22Rv1 (cell line): ENCODE measurements at regions not wholly inside any gene's neighbourhood (a gene's known extent, or its start where the extent isn't known, plus 50 kb on each side); places are given as distances from the start of the nearest gene placed in this dataset.

Experiments
- H3K27ac ChIP-seq: fragments of 450-650 bp; 2 replicates; pipeline ENCODE4 v1.5.1; 2017
- ZFX ChIP-seq: fragments of 450-650 bp; IDR thresholded peaks from 2 replicates; pipeline ENCODE4 v1.6.1; 2017; ENCODE audit warnings: antibody characterized with exemption, borderline replicate concordance
- TF ChIP-seq, protein P1 (sequence below): fragments of 450-650 bp; IDR thresholded peaks from 2 replicates; pipeline ENCODE4 v1.5.1; 2017; ENCODE audit warnings: mild to moderate bottlenecking

DNA sequence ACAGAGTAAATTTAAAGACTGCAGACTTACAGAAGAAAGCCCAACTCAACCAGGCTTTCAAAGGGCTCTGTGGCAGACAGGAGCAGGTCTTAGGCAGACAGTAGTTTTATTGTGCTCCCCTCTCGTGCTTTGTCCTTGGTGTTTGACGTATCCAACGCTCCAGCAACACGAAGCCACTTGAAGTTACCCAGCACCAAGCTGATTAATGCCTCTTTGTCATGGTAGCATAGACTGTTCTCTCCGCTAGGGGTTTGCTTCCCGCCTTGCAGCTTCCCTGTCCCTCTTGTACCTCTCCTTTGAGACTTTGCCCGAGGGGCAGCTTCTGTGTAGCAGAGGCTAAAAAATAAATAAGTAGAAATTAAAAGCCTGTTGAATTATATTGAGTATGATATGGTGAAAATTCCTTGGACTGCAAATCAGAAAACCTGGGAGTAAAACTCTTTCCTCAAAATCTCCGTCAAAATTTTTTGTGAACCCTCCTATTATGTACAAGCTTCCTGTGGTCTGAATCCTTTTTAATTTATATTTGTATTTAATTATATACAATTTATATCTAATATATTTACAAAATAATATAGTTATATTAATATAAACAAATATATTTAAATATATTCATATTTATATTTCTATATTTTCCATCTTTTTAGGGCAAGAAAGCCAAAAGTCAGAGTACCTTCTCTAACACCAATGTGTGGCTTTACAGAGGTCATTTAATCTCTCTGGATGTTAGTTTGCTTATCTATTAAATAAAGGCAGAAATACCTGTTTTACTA lies 405.4 kb downstream of the DMAC1 start:
- no peak overlapping the region for H3K27ac ChIP-seq
- no peak for TF ChIP-seq ZFX
- TF ChIP-seq, protein P1, sequence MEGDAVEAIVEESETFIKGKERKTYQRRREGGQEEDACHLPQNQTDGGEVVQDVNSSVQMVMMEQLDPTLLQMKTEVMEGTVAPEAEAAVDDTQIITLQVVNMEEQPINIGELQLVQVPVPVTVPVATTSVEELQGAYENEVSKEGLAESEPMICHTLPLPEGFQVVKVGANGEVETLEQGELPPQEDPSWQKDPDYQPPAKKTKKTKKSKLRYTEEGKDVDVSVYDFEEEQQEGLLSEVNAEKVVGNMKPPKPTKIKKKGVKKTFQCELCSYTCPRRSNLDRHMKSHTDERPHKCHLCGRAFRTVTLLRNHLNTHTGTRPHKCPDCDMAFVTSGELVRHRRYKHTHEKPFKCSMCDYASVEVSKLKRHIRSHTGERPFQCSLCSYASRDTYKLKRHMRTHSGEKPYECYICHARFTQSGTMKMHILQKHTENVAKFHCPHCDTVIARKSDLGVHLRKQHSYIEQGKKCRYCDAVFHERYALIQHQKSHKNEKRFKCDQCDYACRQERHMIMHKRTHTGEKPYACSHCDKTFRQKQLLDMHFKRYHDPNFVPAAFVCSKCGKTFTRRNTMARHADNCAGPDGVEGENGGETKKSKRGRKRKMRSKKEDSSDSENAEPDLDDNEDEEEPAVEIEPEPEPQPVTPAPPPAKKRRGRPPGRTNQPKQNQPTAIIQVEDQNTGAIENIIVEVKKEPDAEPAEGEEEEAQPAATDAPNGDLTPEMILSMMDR: no peak

DNA sequence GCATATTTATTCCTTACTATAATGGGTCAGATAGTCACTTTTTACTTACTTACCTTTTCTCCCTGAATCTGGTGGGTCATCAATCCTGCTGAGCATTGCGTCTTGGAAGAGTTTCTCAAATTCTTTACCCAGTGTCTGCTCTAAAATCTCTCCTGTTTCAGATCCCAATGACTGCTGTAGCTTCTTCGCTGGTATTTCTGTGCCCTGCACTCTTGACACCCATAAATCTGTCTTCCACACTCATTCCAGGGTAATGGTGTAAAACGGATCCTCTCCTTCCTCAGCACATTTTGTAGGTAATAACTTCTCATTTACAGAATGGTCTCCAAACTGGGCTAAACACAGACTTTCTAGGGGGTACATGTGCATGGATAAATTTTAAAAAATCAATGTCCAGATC lies 407.4 kb downstream of the DMAC1 start:
- no peak overlapping the region for H3K27ac ChIP-seq
- TF ChIP-seq, protein P1: no peak
- no peak for TF ChIP-seq ZFX

DNA sequence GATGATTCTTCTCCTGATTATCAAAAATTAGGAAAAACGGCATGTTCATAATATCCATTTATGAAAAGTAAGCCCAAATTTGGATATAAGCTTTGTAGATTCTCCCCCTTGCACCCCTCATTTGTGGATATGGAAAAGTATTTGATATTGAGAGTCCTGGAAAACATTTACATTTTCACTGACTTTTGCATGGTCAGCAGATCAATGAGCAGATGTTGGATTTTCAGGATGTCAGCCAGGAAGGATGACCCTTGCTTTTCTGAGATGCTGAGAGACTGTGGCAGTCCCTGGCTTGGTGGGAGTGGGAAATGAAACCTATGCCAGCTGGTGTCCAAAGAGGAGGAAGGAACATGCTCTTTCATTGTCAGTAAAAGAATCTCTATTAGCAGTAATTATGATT lies 410.8 kb downstream of the DMAC1 start:
- TF ChIP-seq, protein P1: no peak
- TF ChIP-seq ZFX: no peak
- no peak overlapping the region for H3K27ac ChIP-seq

DNA sequence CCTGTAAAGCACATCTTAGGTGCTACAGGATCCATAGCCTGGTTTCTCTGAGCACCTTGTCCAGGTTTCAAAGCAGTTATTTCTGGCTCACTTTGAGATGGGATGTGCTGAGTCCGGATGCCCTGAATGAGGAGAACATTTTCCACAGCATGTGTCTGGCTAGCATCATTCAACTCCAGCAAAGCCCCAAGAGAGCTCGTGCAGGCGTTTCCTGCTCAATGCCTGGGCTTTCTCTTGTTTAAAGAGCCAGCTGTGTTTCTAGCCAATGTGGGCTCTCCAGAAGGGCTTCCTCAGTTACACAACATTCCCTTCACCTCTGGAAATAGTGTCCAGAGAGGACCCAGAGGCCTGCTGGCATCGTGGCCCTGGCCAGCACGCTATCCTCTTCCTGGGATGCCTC lies 411.7 kb downstream of the DMAC1 start:
- TF ChIP-seq, protein P1: no peak
- TF ChIP-seq ZFX: no peak
- H3K27ac ChIP-seq: no peak overlapping the region

DNA sequence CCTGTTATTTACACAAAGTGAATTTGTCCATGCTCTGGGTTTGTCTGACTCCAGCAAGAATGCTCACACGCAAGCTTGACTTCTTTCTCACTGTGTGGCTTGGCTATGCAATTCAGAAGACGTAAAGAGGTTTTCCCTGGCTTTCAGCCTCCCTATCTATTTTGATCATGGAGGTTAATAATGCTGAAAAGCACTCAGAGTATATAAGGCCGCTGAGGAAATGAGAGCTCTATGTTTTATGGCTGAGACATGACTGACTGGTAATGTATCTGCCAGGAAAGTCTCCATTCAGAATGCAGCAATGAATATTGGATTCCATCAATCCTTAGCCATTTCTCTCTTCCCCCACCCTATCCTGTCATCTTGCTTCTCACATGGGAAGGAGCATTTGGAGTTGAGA lies 417.3 kb downstream of the DMAC1 start:
- H3K27ac ChIP-seq: no peak overlapping the region
- TF ChIP-seq, protein P1: no peak
- TF ChIP-seq ZFX: no peak

DNA sequence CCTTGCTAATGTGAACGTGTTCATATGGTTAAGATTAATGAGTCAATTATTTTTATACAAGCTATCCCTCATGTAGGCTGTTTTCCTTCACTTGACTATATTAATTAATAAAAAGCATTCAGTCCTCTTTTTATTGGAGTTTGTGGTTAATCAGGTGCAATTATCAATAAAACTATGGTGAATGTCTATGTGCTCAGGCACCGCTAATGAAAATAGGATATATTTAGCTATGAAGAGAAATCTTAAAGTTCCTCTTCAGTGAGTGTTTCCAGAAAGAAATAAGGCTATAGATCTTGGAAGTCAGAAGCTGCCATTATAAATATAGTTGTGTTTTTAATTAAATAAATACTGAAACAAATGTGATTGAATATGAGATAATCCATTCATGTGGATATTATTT lies 422.1 kb downstream of the DMAC1 start:
- H3K27ac ChIP-seq: no peak overlapping the region

DNA sequence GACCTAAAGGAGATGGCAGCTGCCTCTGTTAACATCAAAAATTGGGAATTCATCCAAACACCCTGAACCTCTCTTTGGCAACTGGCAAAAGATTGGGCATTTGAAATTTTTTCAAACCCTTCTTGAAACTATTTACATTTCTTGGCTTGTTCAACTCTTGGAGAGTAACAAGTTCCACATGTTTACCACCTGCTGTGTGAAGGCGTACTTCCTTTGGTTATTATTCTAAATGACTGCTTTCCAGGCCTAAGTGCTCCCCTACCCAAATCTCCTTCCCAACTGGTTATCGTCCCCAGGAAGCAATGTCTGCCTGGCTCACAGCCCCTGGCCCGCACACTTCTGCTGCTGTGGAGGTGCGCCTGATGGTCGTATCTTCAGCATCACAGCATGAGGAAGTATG lies 422.7 kb downstream of the DMAC1 start:
- TF ChIP-seq, protein P1: no peak
- TF ChIP-seq ZFX: no peak
- H3K27ac ChIP-seq: no peak overlapping the region

More for the DNA sequence above, 422.1 kb downstream of the DMAC1 start:
- TF ChIP-seq, protein P1: no peak
- TF ChIP-seq ZFX: no peak
